ENCODE measurements at regions not wholly inside any gene's neighbourhood (a gene's known extent, or its start where the extent isn't known, plus 50 kb on each side); places are given as distances from the start of the nearest gene placed in this dataset.

DNA sequence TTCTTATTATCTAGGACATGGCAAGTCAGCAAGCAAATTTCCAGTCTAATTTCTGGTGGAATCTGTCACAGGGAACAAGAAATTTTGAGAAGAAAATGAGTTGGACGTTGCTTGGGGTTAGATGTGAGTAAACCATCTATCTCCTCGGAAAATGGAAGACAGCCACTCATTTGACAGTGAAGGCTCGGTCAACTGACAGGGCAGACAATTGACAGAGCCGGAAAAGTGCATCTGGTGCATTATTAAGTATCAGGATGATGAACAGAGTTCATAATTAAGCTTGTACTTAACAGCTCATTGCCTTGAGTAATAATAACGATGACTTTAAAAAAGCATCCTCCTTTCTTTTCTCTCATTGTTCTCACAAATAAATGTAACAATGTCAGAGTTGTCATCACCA, 168.4 kb downstream of the MAD2L1 start:
- TF ChIP-seq, protein P1, sequence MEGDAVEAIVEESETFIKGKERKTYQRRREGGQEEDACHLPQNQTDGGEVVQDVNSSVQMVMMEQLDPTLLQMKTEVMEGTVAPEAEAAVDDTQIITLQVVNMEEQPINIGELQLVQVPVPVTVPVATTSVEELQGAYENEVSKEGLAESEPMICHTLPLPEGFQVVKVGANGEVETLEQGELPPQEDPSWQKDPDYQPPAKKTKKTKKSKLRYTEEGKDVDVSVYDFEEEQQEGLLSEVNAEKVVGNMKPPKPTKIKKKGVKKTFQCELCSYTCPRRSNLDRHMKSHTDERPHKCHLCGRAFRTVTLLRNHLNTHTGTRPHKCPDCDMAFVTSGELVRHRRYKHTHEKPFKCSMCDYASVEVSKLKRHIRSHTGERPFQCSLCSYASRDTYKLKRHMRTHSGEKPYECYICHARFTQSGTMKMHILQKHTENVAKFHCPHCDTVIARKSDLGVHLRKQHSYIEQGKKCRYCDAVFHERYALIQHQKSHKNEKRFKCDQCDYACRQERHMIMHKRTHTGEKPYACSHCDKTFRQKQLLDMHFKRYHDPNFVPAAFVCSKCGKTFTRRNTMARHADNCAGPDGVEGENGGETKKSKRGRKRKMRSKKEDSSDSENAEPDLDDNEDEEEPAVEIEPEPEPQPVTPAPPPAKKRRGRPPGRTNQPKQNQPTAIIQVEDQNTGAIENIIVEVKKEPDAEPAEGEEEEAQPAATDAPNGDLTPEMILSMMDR (IDR thresholded peaks at IDR 0.05) = no peak
- no peak for TF ChIP-seq POLR2A (IDR thresholded peaks at IDR 0.05)
- H3K9me3 ChIP-seq = no peaks in the 10 kb centered on the region
- no peak overlapping the region for H3K27ac ChIP-seq
- H3K4me3 ChIP-seq = no peak overlapping the region
- 56 to 66% methylated on average over 5 of the region's 5 CpGs for WGBS, 2 donors
- intact Hi-C loops (cut with DNase I) = no loop called here
- H3K27me3 ChIP-seq = no peaks in the 10 kb centered on the region
- no peak for DNase-seq
- no peaks in the 10 kb centered on the region for H3K36me3 ChIP-seq
- H3K4me1 ChIP-seq = no peaks in the 10 kb centered on the region

DNA sequence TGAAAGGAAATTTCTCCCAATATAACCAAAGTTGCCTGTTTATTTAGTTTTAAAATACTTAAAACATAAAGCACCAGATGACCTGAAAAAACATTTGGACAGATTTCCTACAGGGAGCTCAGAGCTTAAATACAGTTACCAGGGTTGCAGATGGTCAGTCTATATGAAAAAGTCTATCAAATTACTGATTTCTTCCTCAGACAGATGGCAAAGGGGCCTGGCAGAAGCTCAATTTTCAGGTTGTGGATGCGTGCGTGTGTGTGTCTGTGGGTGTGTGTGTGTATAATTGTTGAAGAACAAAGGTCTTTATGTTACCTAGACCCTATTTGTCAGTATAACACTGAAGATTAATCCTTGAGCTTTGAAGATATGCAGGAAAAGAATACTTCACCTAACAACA, 169.4 kb downstream of the MAD2L1 start:
- intact Hi-C loops (cut with DNase I) = no loop called here
- no peak for DNase-seq
- TF ChIP-seq POLR2A (IDR thresholded peaks at IDR 0.05) = no peak
- TF ChIP-seq, protein P1 (IDR thresholded peaks at IDR 0.05) = no peak
- H3K27ac ChIP-seq = no peak overlapping the region
- 36 to 49% methylated on average over 2 of the region's 2 CpGs for WGBS, 2 donors
- no peaks in the 10 kb centered on the region for H3K36me3 ChIP-seq
- no peaks in the 10 kb centered on the region for H3K27me3 ChIP-seq
- no peaks in the 10 kb centered on the region for H3K4me1 ChIP-seq
- no peaks in the 10 kb centered on the region for H3K9me3 ChIP-seq
- H3K4me3 ChIP-seq = no peak overlapping the region

DNA sequence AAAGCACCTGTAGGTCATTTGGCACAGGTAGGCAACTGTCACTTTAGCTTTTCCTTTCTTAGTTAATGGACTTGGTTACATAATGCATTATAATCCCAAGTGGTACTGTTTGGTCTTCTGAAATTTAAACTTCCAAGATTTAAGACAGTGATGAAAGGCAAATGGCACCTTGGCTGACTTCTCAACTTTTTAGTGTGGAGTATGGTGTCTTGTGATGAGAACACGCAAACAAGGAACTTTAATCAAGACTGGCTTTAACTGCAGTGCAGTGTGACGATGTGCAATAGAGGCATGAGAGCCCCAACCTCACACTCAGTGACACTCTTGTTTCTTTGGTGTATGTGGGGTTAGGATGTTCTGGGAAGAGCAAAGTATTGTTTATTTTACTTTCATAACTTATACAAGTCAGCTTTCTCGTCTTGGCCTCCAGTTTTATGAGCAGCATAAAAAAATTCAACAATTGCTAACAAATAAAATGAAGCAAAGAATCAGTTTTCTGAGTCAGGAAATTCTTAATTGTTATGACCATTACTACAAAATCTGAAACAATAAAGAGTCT, 171.9 kb downstream of the MAD2L1 start:
- Histone ChIP-seq H3K36me3 (no peaks in the 10 kb centered on the region), H3K27me3 (no peaks in the 10 kb centered on the region), H3K4me1 (no peaks in the 10 kb centered on the region), H3K4me3 (no peak overlapping the region), H3K9me3 (no peaks in the 10 kb centered on the region), H3K27ac (no peak overlapping the region)
- no peak for DNase-seq
- 50 to 61% methylated on average over 3 of the region's 3 CpGs for WGBS, 2 donors
- intact Hi-C loops (cut with DNase I) = no loop called here
- TF ChIP-seq, protein P1 (IDR thresholded peaks at IDR 0.05) = no peak
- no peak for TF ChIP-seq POLR2A (IDR thresholded peaks at IDR 0.05)

DNA sequence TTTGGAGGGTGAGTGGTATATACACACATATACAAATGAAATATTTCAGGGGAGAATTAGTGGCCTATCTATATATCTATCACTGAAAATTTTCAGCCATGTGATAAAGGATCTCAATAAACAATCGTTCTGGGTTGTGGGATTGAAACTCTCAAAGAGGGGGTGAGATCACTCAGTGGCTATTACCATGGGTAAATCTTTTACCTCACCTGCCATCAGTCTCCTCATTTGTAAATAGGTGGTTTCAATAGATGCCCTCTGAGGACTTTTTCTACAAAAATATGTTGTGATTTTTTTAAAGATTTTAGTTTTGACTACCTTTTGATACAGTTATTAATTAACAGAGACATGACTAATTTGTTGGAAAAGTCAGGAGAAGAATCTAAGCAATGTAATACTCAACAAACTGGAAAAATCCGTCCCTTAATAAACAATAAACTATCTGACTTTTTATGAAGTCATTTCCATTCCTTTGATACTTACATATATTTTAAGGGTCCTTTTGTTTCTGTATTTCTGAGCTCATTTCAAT, 192.8 kb downstream of the MAD2L1 start:
- H3K9me3 ChIP-seq = no peaks in the 10 kb centered on the region
- no peaks in the 10 kb centered on the region for H3K4me1 ChIP-seq
- no peaks in the 10 kb centered on the region for H3K27me3 ChIP-seq
- no peaks in the 10 kb centered on the region for H3K36me3 ChIP-seq
- 36 to 48% methylated on average over 2 of the region's 2 CpGs for WGBS, 2 donors
- intact Hi-C loops (cut with DNase I) = no loop called here
- TF ChIP-seq, protein P1 (IDR thresholded peaks at IDR 0.05) = no peak
- TF ChIP-seq POLR2A (IDR thresholded peaks at IDR 0.05) = no peak
- DNase-seq = no peak
- H3K4me3 ChIP-seq = no peak overlapping the region
- no peak overlapping the region for H3K27ac ChIP-seq

DNA sequence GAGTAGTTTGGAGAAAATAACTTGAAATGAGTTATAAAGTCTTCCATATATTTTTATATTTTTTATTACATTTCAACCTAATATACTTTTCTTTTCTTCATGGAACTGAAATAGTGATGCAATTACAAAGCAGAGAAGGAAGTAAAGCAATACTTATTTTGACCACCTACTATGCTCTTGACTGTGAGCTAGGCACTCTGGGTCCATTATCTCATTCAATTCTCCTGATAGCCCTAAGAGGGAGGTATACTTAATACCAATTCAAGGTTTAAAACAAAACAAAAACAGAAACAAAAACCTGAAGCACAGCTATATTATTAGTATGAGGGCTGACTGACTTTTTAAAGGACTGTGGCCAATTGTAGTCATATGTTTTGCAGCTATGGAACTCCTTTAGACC, 193.5 kb downstream of the MAD2L1 start:
- TF ChIP-seq POLR2A (IDR thresholded peaks at IDR 0.05) = no peak
- TF ChIP-seq, protein P1 (IDR thresholded peaks at IDR 0.05) = no peak
- intact Hi-C loops (cut with DNase I) = no loop called here
- Histone ChIP-seq H3K9me3 (no peaks in the 10 kb centered on the region), H3K4me1 (no peaks in the 10 kb centered on the region), H3K27ac (no peak overlapping the region), H3K36me3 (no peaks in the 10 kb centered on the region), H3K27me3 (no peaks in the 10 kb centered on the region), H3K4me3 (no peak overlapping the region)
- no peak for DNase-seq
